GM12878 (cell line): ENCODE measurements at regions not wholly inside any gene's neighbourhood (a gene's known extent, or its start where the extent isn't known, plus 50 kb on each side); places are given as distances from the start of the nearest gene placed in this dataset.

ENCODE experiments used
- ATAC-seq: fragments of 200-7000 bp; cut with Tn5 transposase; 3 replicates; pipeline ENCODE4 v1.9.1; 2020; ENCODE audit warnings: mild to moderate bottlenecking, moderate library complexity
- BruUV-seq: library from RNA; stranded (reverse); fragments of 400-500 nt; replicated peaks from 2 replicates; lab custom pipeline; 2021; lab: Mats Ljungman, UMichigan
- CTCF ChIA-PET: fragments of 300-600 bp; sonication (Branson Sonifier 250); formaldehyde crosslinking; extraction: SDS; loops from one replicate; lab custom pipeline; 2021; ENCODE audit warnings: inconsistent platforms; lab: Yijun Ruan, JAX
- POLR2A ChIA-PET: fragments of 350-600 bp; formaldehyde crosslinking; extraction: SDS; loops from one replicate; lab custom pipeline; 2021; ENCODE audit warnings: inconsistent platforms; lab: Charles Lee
- RAD21 ChIA-PET: fragments of 300-600 bp; sonication (Branson Sonifier 250); formaldehyde crosslinking; loops from one replicate; lab custom pipeline; 2023; ENCODE audit warnings: antibody characterized with exemption; ENCODE audit not compliant: unreplicated experiment; lab: Charles Lee
- SMC1A ChIA-PET: fragments of 300-600 bp; sonication (Branson Sonifier 250); formaldehyde crosslinking; loops from one replicate; lab custom pipeline; 2023; ENCODE audit not compliant: unreplicated experiment, uncharacterized antibody; lab: Charles Lee
- DNase-seq: peaks from one replicate; pipeline ENCODE4 v3.0.0-alpha.2; 2011; ENCODE audit warnings: low read depth, low spot score
- FAIRE-seq: peaks from 3 replicates; lab custom pipeline; 2011; peaks lifted over from hg19 to GRCh38; lab: Jason Lieb, UNC
- H2AFZ ChIP-seq: 2 replicates; pipeline ENCODE4 v1.6.0; 2011; ENCODE audit warnings: low read depth, low read length, control low read depth; ENCODE audit not compliant: control insufficient read depth
- H3K27ac ChIP-seq: 2 replicates; pipeline ENCODE4 v1.5.1; 2011; ENCODE audit warnings: control low read depth; ENCODE audit not compliant: control insufficient read depth, insufficient read depth
- H3K27me3 ChIP-seq, 2 experiments: replicated peaks in 1 of 2; 2 replicates each; pipeline versions ENCODE4 v1.6.0 to v1.6.1; 2011; ENCODE audit warnings: low read length in 1 of 2; ENCODE audit not compliant: control insufficient read depth in 2 of 2, insufficient read depth in 2 of 2
- H3K36me3 ChIP-seq, 2 experiments: 2 replicates each; pipeline ENCODE4 v1.5.1; 2011; ENCODE audit warnings: low read length in 1 of 2; ENCODE audit not compliant: control insufficient read depth in 2 of 2, insufficient read depth in 2 of 2
- H3K4me1 ChIP-seq: 2 replicates; pipeline ENCODE4 v1.6.1; 2011; ENCODE audit warnings: mild to moderate bottlenecking, low read length, moderate library complexity, mixed read lengths; ENCODE audit not compliant: control insufficient read depth, insufficient read depth
- H3K4me2 ChIP-seq: 2 replicates; pipeline ENCODE4 v1.6.0; 2011; ENCODE audit warnings: control low read depth; ENCODE audit not compliant: control insufficient read depth, insufficient read depth
- H3K4me3 ChIP-seq: fragments of 200-600 bp; sonication (generic); 2 replicates; pipeline ENCODE4 v1.5.1; 2016
- H3K79me2 ChIP-seq: 2 replicates; pipeline ENCODE4 v1.6.0; 2011; ENCODE audit warnings: low read length; ENCODE audit not compliant: control insufficient read depth, insufficient read depth
- H3K9ac ChIP-seq: 2 replicates; pipeline ENCODE4 v1.8.0; 2011; ENCODE audit warnings: low read length, control low read depth, mixed read lengths; ENCODE audit not compliant: control insufficient read depth, insufficient read depth
- H3K9me3 ChIP-seq: replicated peaks from 3 replicates; pipeline ENCODE4 v1.5.1; 2011; ENCODE audit warnings: mild to moderate bottlenecking, low read length; ENCODE audit not compliant: control insufficient read depth, insufficient read depth
- H4K20me1 ChIP-seq: 2 replicates; pipeline ENCODE4 v1.6.0; 2011; ENCODE audit not compliant: control insufficient read depth, insufficient read depth
- CHD2 ChIP-seq: IDR thresholded peaks from 2 replicates; pipeline ENCODE4 v1.6.1; 2011; ENCODE audit warnings: low read depth, low read length, improper control_type of control experiment, borderline replicate concordance
- EED ChIP-seq: sonication (generic); IDR thresholded peaks from 2 replicates; pipeline ENCODE4 v1.6.1; 2016; ENCODE audit warnings: antibody characterized with exemption, low read depth
- FOXM1 ChIP-seq: IDR thresholded peaks from 2 replicates; pipeline ENCODE4 v1.6.1; 2012; ENCODE audit warnings: low read depth, mild to moderate bottlenecking, inconsistent platforms, low read length, moderate library complexity
- HDAC2 ChIP-seq: fragments of 200-600 bp; sonication (generic); IDR thresholded peaks from 2 replicates; pipeline ENCODE4 v1.6.1; 2017
- MEF2B ChIP-seq: fragments of 450-650 bp; IDR thresholded peaks from 2 replicates; pipeline ENCODE4 v1.6.1; 2018; ENCODE audit warnings: mild to moderate bottlenecking, moderate library complexity; ENCODE audit not compliant: partially characterized antibody, poor library complexity, severe bottlenecking
- MYC ChIP-seq: IDR thresholded peaks from 2 replicates; pipeline ENCODE4 v1.6.1; 2011; ENCODE audit warnings: mild to moderate bottlenecking, low read length, moderate library complexity, inconsistent platforms; ENCODE audit not compliant: insufficient read depth, insufficient replicate concordance, insufficient read length, severe bottlenecking
- NFYB ChIP-seq: IDR thresholded peaks from 2 replicates; pipeline ENCODE4 v1.6.1; 2011; ENCODE audit warnings: low read depth, mild to moderate bottlenecking, low read length, improper control_type of control experiment, moderate library complexity; ENCODE audit not compliant: insufficient read depth
- PAX5 ChIP-seq: IDR thresholded peaks from 2 replicates; pipeline ENCODE4 v1.6.1; 2011; ENCODE audit warnings: low read depth, low read length, borderline replicate concordance
- RAD21 ChIP-seq: IDR thresholded peaks from 2 replicates; pipeline ENCODE4 v1.6.1; 2011; ENCODE audit warnings: mild to moderate bottlenecking, low read depth, low read length, moderate library complexity; ENCODE audit not compliant: insufficient read depth
- RAD51 ChIP-seq: fragments of 450-650 bp; IDR thresholded peaks from 2 replicates; pipeline ENCODE4 v1.6.1; 2016; ENCODE audit warnings: moderate library complexity, mild to moderate bottlenecking, inconsistent platforms
- SREBF1 ChIP-seq: IDR thresholded peaks from 2 replicates; pipeline ENCODE4 v1.6.1; 2012; ENCODE audit warnings: mild to moderate bottlenecking, low read length
- SUZ12 ChIP-seq: fragments of 200-600 bp; sonication (generic); IDR thresholded peaks from one replicate; pipeline ENCODE4 v1.6.1; 2018; ENCODE audit warnings: antibody characterized with exemption, mild to moderate bottlenecking; ENCODE audit not compliant: unreplicated experiment
- TARDBP ChIP-seq: IDR thresholded peaks from 2 replicates; pipeline ENCODE4 v1.6.1; 2016; ENCODE audit warnings: borderline replicate concordance
- TCF12 ChIP-seq: IDR thresholded peaks from 2 replicates; pipeline ENCODE4 v1.6.1; 2011; ENCODE audit warnings: low read depth, mild to moderate bottlenecking, low read length
- YY1 ChIP-seq: IDR thresholded peaks from 2 replicates; pipeline ENCODE4 v1.6.1; 2011; ENCODE audit warnings: low read depth, mild to moderate bottlenecking, low read length
- ZBED1 ChIP-seq: IDR thresholded peaks from 2 replicates; pipeline ENCODE4 v1.6.1; 2016; ENCODE audit warnings: borderline replicate concordance
- ZBTB4 ChIP-seq: fragments of 450-650 bp; formaldehyde crosslinking; IDR thresholded peaks from 2 replicates; pipeline ENCODE4 v1.4.0; 2022; ENCODE audit warnings: mild to moderate bottlenecking, moderate library complexity
- WGBS: methylation state at CpG from one replicate; pipeline ENCODE4 v1.1.6; 2016; ENCODE audit warnings: low lambda C conversion rate; ENCODE audit not compliant: insufficient replicate concordance, insufficient coverage; ENCODE audit errors: missing lambda C conversion rate; 5-methylcytosine and 5-hydroxymethylcytosine counted together
- in situ Hi-C: fragments of 300-500 bp; cut with MboI; formaldehyde crosslinking; loops from 9 replicates; pipeline ENCODE4 v1.14.3; 2018; ENCODE audit warnings: mixed read lengths
- intact Hi-C: fragments of 100-400 bp; cut with micrococcal nuclease; formaldehyde crosslinking; loops from one replicate; pipeline ENCODE4 v1.14.2; 2022; ENCODE audit not compliant: unreplicated experiment
- TF ChIP-seq, protein P1 (sequence below): fragments of 450-650 bp; IDR thresholded peaks from 2 replicates; pipeline ENCODE4 v1.6.1; 2017; ENCODE audit warnings: mild to moderate bottlenecking, low read depth, inconsistent platforms; ENCODE audit not compliant: poor library complexity, severe bottlenecking
- TF ChIP-seq, protein P2 (sequence below): IDR thresholded peaks from 2 replicates; pipeline ENCODE4 v1.6.1; 2011; ENCODE audit warnings: borderline replicate concordance, low read depth, mild to moderate bottlenecking, moderate library complexity, mixed read lengths, low read length; ENCODE audit not compliant: insufficient read depth; ENCODE audit errors: extremely low read length

GRCh38 chr13:97076898-97077297 lies 82.6 kb upstream of the OXGR1 start:
- Histone ChIP-seq H4K20me1 (no peaks in the 10 kb centered on the region), H3K79me2 (no peaks in the 10 kb centered on the region), H3K27me3 (no peaks in the 10 kb centered on the region), H3K36me3 (no peaks in the 10 kb centered on the region), H3K4me1 (no peaks in the 10 kb centered on the region), H3K27ac (no peak overlapping the region), H3K4me3 (no peak overlapping the region), H2AFZ (no peak overlapping the region), H3K4me2 (no peak overlapping the region), H3K9me3 (no peaks in the 10 kb centered on the region), H3K9ac (no peak overlapping the region)
- RAD21 ChIA-PET = no interaction called here
- intact Hi-C loops (no loop called here), in situ Hi-C loops (no loop called here)
- WGBS = 45% methylated on average over 9 of the region's 9 CpGs
- CTCF ChIA-PET = no interaction called here
- no peak for FAIRE-seq
- no peak for ATAC-seq
- SMC1A ChIA-PET = interaction anchor here (0.7 to 2.3 kb wide), 2 partner anchors 32 to 93 kb away, joined by 3 to 5 read pairs; no protein-coding TSS in a partner anchor
- POLR2A ChIA-PET = no interaction called here
- DNase-seq = no peak
- TF ChIP-seq HDAC2 (no peak), NFYB (no peak), CHD2 (no peak), SUZ12 (no peak), FOXM1 (no peak), PAX5 (no peak), MEF2B (no peak), EED (no peak), TARDBP (no peak), TCF12 (no peak), SREBF1 (no peak), ZBED1 (no peak), ZBTB4 (CRISPR knock-in tag) (no peak), MYC (no peak), RAD51 (no peak), RAD21 (no peak), YY1 (no peak)
- TF ChIP-seq, protein P1, sequence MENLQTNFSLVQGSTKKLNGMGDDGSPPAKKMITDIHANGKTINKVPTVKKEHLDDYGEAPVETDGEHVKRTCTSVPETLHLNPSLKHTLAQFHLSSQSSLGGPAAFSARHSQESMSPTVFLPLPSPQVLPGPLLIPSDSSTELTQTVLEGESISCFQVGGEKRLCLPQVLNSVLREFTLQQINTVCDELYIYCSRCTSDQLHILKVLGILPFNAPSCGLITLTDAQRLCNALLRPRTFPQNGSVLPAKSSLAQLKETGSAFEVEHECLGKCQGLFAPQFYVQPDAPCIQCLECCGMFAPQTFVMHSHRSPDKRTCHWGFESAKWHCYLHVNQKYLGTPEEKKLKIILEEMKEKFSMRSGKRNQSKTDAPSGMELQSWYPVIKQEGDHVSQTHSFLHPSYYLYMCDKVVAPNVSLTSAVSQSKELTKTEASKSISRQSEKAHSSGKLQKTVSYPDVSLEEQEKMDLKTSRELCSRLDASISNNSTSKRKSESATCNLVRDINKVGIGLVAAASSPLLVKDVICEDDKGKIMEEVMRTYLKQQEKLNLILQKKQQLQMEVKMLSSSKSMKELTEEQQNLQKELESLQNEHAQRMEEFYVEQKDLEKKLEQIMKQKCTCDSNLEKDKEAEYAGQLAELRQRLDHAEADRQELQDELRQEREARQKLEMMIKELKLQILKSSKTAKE = no peak
- TF ChIP-seq, protein P2, sequence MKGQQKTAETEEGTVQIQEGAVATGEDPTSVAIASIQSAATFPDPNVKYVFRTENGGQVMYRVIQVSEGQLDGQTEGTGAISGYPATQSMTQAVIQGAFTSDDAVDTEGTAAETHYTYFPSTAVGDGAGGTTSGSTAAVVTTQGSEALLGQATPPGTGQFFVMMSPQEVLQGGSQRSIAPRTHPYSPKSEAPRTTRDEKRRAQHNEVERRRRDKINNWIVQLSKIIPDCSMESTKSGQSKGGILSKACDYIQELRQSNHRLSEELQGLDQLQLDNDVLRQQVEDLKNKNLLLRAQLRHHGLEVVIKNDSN = no peak
- BruUV-seq = no TSS peak
